Body of pancreas (tissue), 4 donors: ENCODE measurements at regions not wholly inside any gene's neighbourhood (a gene's known extent, or its start where the extent isn't known, plus 50 kb on each side); places are given as distances from the start of the nearest gene placed in this dataset.

ENCODE experiments used
- CTCF ChIP-seq, 7 experiments: fragments of 450-650 bp in 4 of 7; fragments of 200-600 bp in 3 of 7; sonication (generic) in 3 of 7; IDR thresholded peaks; one replicate each; pipeline ENCODE4 v1.5.1; 2016 to 2019; ENCODE audit warnings: antibody characterized with exemption in 7 of 7
- POLR2A ChIP-seq, 3 donors: fragments of 450-650 bp; IDR thresholded peaks; one replicate each; pipeline ENCODE4 v1.6.1; 2016; ENCODE audit warnings: antibody characterized with exemption in 3 of 3, mild to moderate bottlenecking in 2 of 3

- no peak for TF ChIP-seq POLR2A (IDR thresholded peaks at IDR 0.05)
- TF ChIP-seq CTCF (IDR thresholded peaks at IDR 0.05): no peak
These were observed 137.1 kb upstream of the TSC22D2 start for GRCh38 chr3:150270883-150271590.
